Endothelial cell of umbilical vein (primary cell): ENCODE measurements at regions not wholly inside any gene's neighbourhood (a gene's known extent, or its start where the extent isn't known, plus 50 kb on each side); places are given as distances from the start of the nearest gene placed in this dataset.

Experiments
- BruUV-seq: library from RNA; stranded (reverse); fragments of 400-500 nt; replicated peaks from 2 replicates; lab custom pipeline; 2021; lab: Mats Ljungman, UMichigan
- CTCF ChIA-PET: fragments of 300-600, 350-600 bp; sonication (Branson Sonifier 250); formaldehyde crosslinking; loops from one replicate; lab custom pipeline; 2021; ENCODE audit warnings: antibody characterized with exemption, inconsistent platforms; lab: Charles Lee
- POLR2A ChIA-PET: fragments of 300-600, 350-600 bp; sonication (Branson Sonifier 250); formaldehyde crosslinking; loops from one replicate; lab custom pipeline; 2021; ENCODE audit warnings: antibody characterized with exemption, inconsistent platforms; lab: Charles Lee
- DNase-seq: peaks from one replicate; pipeline ENCODE4 v3.0.0-alpha.2; 2011; ENCODE audit warnings: low read depth, low spot score
- FAIRE-seq: peaks from 2 replicates; lab custom pipeline; 2011; peaks lifted over from hg19 to GRCh38; lab: Jason Lieb, UNC
- H2AFZ ChIP-seq: 2 replicates; pipeline ENCODE4 v1.6.0; 2012; ENCODE audit warnings: low read depth, low read length, control low read depth, inconsistent platforms
- H3K27ac ChIP-seq: 2 replicates; pipeline ENCODE4 v1.5.1; 2011; ENCODE audit warnings: low read depth, mild to moderate bottlenecking, control low read depth, low read length, moderate library complexity; ENCODE audit not compliant: insufficient read depth
- H3K27me3 ChIP-seq, 2 experiments: 2 replicates each; pipeline versions ENCODE4 v1.6.0 to v1.6.1; 2011; ENCODE audit warnings: low read length in 2 of 2, mixed read lengths in 1 of 2; ENCODE audit not compliant: control insufficient read depth in 2 of 2, insufficient read depth in 2 of 2
- H3K36me3 ChIP-seq, 2 experiments: 2 replicates in 1 of 2; 3 replicates in 1 of 2; pipeline ENCODE4 v1.5.1; 2011; ENCODE audit warnings: low read length in 2 of 2, mild to moderate bottlenecking in 1 of 2, moderate library complexity in 1 of 2; ENCODE audit not compliant: control insufficient read depth in 2 of 2, insufficient read depth in 2 of 2; ENCODE audit errors: extremely low read depth in 1 of 2
- H3K4me1 ChIP-seq: 3 replicates; pipeline ENCODE4 v1.5.1; 2011; ENCODE audit warnings: mild to moderate bottlenecking, low read length; ENCODE audit not compliant: control insufficient read depth, insufficient read depth; ENCODE audit errors: extremely low read depth
- H3K4me2 ChIP-seq: 2 replicates; pipeline ENCODE4 v1.6.1; 2011; ENCODE audit warnings: low read length, control low read depth, mixed read lengths; ENCODE audit not compliant: insufficient read depth
- H3K4me3 ChIP-seq, 3 experiments: fragments of 200-600 bp in 1 of 3; sonication (generic), shearing (Covaris generic) in 1 of 3; replicated peaks in 1 of 3; 2 replicates each; pipeline ENCODE4 v1.5.1; 2011 to 2016; ENCODE audit warnings: control low read depth in 3 of 3, low read length in 3 of 3, mild to moderate bottlenecking in 2 of 3, inconsistent platforms in 1 of 3, low read depth in 1 of 3, moderate library complexity in 1 of 3; ENCODE audit not compliant: insufficient read depth in 1 of 3
- H3K79me2 ChIP-seq: 2 replicates; pipeline ENCODE4 v1.6.0; 2012; ENCODE audit warnings: low read length, inconsistent platforms; ENCODE audit not compliant: control insufficient read depth, insufficient read depth
- H3K9ac ChIP-seq: replicated peaks from 2 replicates; pipeline ENCODE3; 2011; ENCODE audit warnings: low read length, control low read depth; ENCODE audit not compliant: insufficient read depth; ENCODE audit errors: extremely low read depth
- H3K9me1 ChIP-seq: replicated peaks from 3 replicates; pipeline ENCODE4 v1.6.0; 2011; ENCODE audit warnings: mild to moderate bottlenecking, low read length; ENCODE audit not compliant: control insufficient read depth, insufficient read depth; ENCODE audit errors: extremely low read depth
- H3K9me3 ChIP-seq: replicated peaks from 2 replicates; pipeline ENCODE4 v1.5.1; 2012; ENCODE audit warnings: low read length, inconsistent platforms; ENCODE audit not compliant: control insufficient read depth, insufficient read depth
- H4K20me1 ChIP-seq: replicated peaks from 2 replicates; pipeline ENCODE3; 2011; ENCODE audit warnings: mild to moderate bottlenecking, low read length; ENCODE audit not compliant: control insufficient read depth, insufficient read depth; ENCODE audit errors: extremely low read depth
- EZH2 ChIP-seq: IDR thresholded peaks from 2 replicates; pipeline ENCODE4 v1.6.1; 2012; ENCODE audit warnings: borderline replicate concordance, low read depth, mild to moderate bottlenecking, moderate library complexity, low read length, inconsistent platforms; ENCODE audit not compliant: severe bottlenecking
- FOS ChIP-seq: IDR thresholded peaks from 2 replicates; pipeline ENCODE4 v1.6.1; 2011; ENCODE audit warnings: mild to moderate bottlenecking, low read length, moderate library complexity, borderline replicate concordance; ENCODE audit not compliant: insufficient read depth
- GATA2 ChIP-seq: IDR thresholded peaks from 2 replicates; pipeline ENCODE4 v1.7.0; 2011; ENCODE audit warnings: low read depth, mild to moderate bottlenecking, moderate library complexity, mixed read lengths, low read length; ENCODE audit not compliant: insufficient read length, insufficient read depth
- JUN ChIP-seq: IDR thresholded peaks from 2 replicates; pipeline ENCODE4 v1.6.1; 2011; ENCODE audit warnings: borderline replicate concordance, low read depth; ENCODE audit not compliant: insufficient read length, insufficient read depth
- MYC ChIP-seq: IDR thresholded peaks from one replicate; pipeline ENCODE4 v1.6.1; 2011; ENCODE audit warnings: mild to moderate bottlenecking, low read depth, low read length
- POLR2A ChIP-seq: IDR thresholded peaks from 2 replicates; pipeline ENCODE4 v1.6.1; 2012; ENCODE audit warnings: low read depth, mild to moderate bottlenecking, control low read depth, low read length
- POLR2AphosphoS5 ChIP-seq: IDR thresholded peaks from 2 replicates; pipeline ENCODE4 v1.6.1; 2012; ENCODE audit warnings: low read depth, mild to moderate bottlenecking, control low read depth, low read length, moderate library complexity; ENCODE audit not compliant: insufficient read depth
- dilution Hi-C: fragments of 300-500 bp; cut with MboI; formaldehyde crosslinking; loops from one replicate; pipeline ENCODE4 v1.15.0; 2019; ENCODE audit warnings: low sequenced_read_pairs; ENCODE audit not compliant: extremely low pct_ligation_motif_present
- intact Hi-C: fragments of 100-400 bp; cut with micrococcal nuclease; formaldehyde crosslinking; loops from one replicate; pipeline ENCODE4 v1.10.0; 2022
- TF ChIP-seq, protein P1 (sequence below): IDR thresholded peaks from 2 replicates; pipeline ENCODE4 v1.6.1; 2011; ENCODE audit not compliant: insufficient read depth, insufficient read length
- TF ChIP-seq, protein P2 (sequence below), 2 donors: IDR thresholded peaks; 1 replicate in 1 of 2; 2 replicates in 1 of 2; pipeline ENCODE4 v1.5.1; 2011; ENCODE audit warnings: low read length in 2 of 2, mild to moderate bottlenecking in 2 of 2, moderate library complexity in 2 of 2, control low read depth in 1 of 2, inconsistent platforms in 1 of 2, low read depth in 1 of 2; ENCODE audit not compliant: insufficient read depth in 1 of 2; ENCODE audit errors: extremely low read depth in 1 of 2

DNA sequence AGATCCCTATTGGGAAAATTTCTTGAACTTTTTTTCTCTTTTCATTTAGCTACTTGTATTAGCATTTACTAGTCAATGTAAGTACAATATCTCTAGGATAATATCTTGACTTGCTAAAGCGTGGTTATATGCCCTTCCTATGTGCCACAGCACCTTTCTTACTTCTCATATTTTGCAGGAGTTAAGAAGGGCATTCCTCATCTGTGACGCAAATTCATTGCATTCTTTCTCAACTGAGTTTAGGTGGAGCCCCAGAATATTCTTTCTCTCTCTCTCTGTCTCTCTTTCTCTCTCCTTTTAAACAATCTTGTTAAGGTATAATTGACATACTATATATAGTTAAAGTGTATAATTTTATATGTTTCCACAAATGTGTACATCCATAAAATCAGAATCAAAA is 266.1 kb downstream of the RAB38 start:
- DNase-seq (no peak), FAIRE-seq (no peak)
- TF ChIP-seq MYC = no peak
- TF ChIP-seq GATA2 = no peak
- TF ChIP-seq, protein P1, sequence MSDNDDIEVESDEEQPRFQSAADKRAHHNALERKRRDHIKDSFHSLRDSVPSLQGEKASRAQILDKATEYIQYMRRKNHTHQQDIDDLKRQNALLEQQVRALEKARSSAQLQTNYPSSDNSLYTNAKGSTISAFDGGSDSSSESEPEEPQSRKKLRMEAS = no peak
- TF ChIP-seq FOS = no peak
- TF ChIP-seq POLR2AphosphoS5 = no peak
- intact Hi-C loops (no loop called here), dilution Hi-C loops (no loop called here)
- Histone ChIP-seq H3K9ac (no peak overlapping the region), H3K4me2 (no peak overlapping the region), H3K4me3 (no peak overlapping the region), H3K27me3 (no peaks in the 10 kb centered on the region), H3K27ac (no peak overlapping the region), H2AFZ (no peak overlapping the region), H3K9me1 (no peaks in the 10 kb centered on the region), H3K36me3 (no peaks in the 10 kb centered on the region), H3K4me1 (no peaks in the 10 kb centered on the region), H3K79me2 (no peaks in the 10 kb centered on the region), H3K9me3 (no peaks in the 10 kb centered on the region), H4K20me1 (no peaks in the 10 kb centered on the region)
- CTCF ChIA-PET = no interaction called here
- POLR2A ChIA-PET = no interaction called here
- no TSS peak for BruUV-seq

DNA sequence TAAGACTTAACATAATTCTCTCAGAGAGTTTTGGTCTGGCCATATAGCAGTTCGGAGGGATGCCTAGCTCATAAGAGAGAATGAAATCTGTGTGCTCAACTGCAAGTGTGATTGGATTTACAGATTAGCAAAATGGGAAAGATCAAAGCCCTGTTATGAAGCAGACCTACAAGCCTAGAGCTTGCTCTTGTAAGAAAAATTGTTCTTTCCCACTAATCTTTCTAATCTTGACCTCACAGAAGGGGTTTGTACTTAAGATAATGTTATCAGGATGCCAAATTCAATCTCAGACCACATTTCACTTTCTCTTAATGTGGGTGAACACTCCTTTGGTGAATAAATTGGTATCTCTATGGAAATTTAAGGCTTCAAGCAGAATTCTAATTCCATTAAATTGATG is 267.2 kb downstream of the RAB38 start:
- CTCF ChIA-PET = no interaction called here
- Histone ChIP-seq H3K27me3 (no peaks in the 10 kb centered on the region), H3K79me2 (no peaks in the 10 kb centered on the region), H3K4me3 (no peak overlapping the region), H3K4me2 (no peak overlapping the region), H3K9me1 (no peaks in the 10 kb centered on the region), H3K27ac (no peak overlapping the region), H3K9me3 (no peaks in the 10 kb centered on the region), H4K20me1 (no peaks in the 10 kb centered on the region), H3K4me1 (no peaks in the 10 kb centered on the region), H2AFZ (no peak overlapping the region), H3K9ac (no peak overlapping the region), H3K36me3 (no peaks in the 10 kb centered on the region)
- TF ChIP-seq POLR2AphosphoS5 = no peak
- no peak for TF ChIP-seq POLR2A
- no peak for TF ChIP-seq FOS
- no peak for TF ChIP-seq EZH2
- no peak for TF ChIP-seq GATA2
- TF ChIP-seq JUN = no peak
- no peak for TF ChIP-seq MYC
- TF ChIP-seq, protein P2, sequence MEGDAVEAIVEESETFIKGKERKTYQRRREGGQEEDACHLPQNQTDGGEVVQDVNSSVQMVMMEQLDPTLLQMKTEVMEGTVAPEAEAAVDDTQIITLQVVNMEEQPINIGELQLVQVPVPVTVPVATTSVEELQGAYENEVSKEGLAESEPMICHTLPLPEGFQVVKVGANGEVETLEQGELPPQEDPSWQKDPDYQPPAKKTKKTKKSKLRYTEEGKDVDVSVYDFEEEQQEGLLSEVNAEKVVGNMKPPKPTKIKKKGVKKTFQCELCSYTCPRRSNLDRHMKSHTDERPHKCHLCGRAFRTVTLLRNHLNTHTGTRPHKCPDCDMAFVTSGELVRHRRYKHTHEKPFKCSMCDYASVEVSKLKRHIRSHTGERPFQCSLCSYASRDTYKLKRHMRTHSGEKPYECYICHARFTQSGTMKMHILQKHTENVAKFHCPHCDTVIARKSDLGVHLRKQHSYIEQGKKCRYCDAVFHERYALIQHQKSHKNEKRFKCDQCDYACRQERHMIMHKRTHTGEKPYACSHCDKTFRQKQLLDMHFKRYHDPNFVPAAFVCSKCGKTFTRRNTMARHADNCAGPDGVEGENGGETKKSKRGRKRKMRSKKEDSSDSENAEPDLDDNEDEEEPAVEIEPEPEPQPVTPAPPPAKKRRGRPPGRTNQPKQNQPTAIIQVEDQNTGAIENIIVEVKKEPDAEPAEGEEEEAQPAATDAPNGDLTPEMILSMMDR (IDR thresholded peaks at IDR 0.05; ENCODE audit: extremely low read depth in 1 of 2, insufficient read depth in 1 of 2, low read depth in 1 of 2, low read length in 2 of 2) = no peak
- TF ChIP-seq, protein P1 = no peak
- intact Hi-C loops (no loop called here), dilution Hi-C loops (no loop called here)
- FAIRE-seq (no peak), DNase-seq (no peak)
- BruUV-seq = no TSS peak
- POLR2A ChIA-PET = no interaction called here
